HG02852 (cell line): ENCODE measurements at regions not wholly inside any gene's neighbourhood (a gene's known extent, or its start where the extent isn't known, plus 50 kb on each side); places are given as distances from the start of the nearest gene placed in this dataset.
"Not testable (repeated sequence)": the region's sequence is repeated elsewhere in the genome, so short reads cannot be mapped to it uniquely, and the experiment has no call there.

Source experiments
- ATAC-seq: cut with Tn5 transposase; IDR thresholded peaks from one replicate; pipeline ENCODE4 v1.9.1; 2021; ENCODE audit warnings: mild to moderate bottlenecking, moderate library complexity; ENCODE audit not compliant: unreplicated experiment

DNA sequence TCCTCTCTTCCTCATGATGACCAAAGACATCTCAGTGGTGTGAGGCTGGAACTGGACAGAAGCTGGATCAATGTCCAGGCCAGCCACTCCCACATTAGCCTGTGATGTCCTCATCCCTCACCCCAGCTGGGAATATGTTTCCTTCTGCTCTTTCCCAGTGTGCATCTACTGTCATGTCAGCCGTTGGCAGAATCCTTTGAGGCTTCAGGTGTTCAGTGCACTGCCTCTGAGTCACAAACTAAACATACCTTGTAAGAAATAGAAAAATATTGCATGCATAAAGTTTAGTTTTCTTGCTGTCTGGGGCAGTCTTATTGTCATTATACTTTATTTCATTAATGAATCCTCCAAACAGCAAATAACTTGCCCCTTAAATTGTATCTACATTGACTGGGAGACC lies 161.6 kb upstream of the RASGRP1 start:
- ATAC-seq, result no peak

DNA sequence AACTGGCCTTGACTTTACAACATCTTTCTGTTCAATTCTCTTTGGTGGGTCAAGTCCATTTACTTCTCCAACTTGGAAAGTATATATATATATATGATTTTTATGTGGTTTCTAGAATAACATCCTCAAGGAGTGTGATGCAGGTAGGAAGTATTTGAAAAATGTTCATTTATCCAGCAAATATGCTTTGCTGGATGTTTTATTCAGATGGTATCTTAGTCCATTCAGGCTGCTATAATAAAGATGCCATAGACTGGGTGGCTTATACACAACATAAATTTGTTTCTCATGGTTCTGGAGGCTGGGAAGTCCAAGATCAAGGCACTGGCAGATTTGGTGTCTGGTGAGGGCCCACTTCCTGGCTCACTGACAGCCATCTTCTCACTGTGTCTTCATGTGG lies 168.7 kb upstream of the RASGRP1 start:
- ATAC-seq, result no peak

DNA sequence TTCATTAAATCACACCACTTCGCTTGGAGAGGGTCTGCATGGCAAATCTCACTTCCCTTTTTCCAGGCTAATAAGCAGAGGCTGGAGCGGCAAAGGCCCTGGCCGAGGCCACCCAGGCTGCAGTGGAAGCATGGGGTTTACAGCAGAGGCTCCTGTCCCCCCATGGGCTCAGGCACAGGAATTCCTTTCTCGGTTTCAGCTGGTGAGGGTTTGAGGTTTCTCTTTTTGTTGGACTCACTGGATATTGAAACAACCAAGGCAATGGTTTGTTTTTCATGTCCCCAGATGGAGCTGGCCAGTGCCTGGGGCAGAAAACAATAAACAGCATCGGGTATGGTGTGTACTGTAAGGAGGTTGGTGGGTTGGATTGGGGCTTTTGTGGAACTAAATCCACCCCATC lies 175.6 kb upstream of the RASGRP1 start:
- ATAC-seq, result no peak

DNA sequence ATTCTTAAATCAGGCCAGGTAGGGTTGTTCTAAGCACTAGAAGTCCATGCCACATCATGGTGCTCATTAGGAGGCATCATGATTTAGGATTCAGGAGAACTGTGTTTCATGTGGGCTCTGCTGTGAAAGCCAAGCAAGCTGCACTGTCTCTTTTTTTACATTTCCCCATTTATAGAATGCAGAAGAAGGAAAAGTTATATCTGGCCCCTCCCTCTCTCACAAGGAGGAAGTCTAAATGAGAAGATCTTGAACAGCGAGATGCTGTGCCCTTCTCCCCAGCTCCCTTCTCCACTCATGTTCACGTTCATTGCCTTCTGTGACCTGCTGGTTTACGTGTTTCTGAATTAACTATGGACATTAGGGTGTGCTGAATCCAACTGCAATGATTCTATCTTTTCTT lies 178.5 kb upstream of the RASGRP1 start:
- ATAC-seq, result no peak

DNA sequence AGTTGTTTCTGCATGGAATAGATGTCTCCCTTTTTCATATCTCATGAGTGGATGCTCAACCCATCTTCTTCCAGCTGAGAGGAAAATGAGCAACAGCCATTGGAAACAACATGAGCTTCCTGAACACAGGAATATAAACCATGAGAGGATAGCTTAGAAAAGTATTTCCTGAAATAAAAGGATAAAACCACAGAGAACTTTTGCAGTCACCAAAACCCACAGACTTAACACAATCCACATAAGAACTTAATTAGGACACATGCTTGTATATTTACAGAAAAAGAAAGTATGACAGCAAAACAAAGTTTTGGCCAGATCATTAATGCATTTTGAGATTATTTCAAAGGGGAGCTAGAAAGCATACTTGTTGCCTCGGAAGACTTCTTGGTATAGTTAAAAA lies 180.5 kb upstream of the RASGRP1 start:
- ATAC-seq, result no peak

- no peak for ATAC-seq
These were observed 181.0 kb upstream of the RASGRP1 start for GRCh38 chr15:38745626-38746025.

- ATAC-seq, result no peak
These were observed 181.6 kb upstream of the RASGRP1 start for GRCh38 chr15:38746211-38746610.

GRCh38 chr15:38748710-38749109 lies 184.1 kb upstream of the RASGRP1 start:
- ATAC-seq, result no peak

- ATAC-seq, result no peak
These were observed 186.2 kb upstream of the RASGRP1 start for GRCh38 chr15:38750786-38751185.

GRCh38 chr15:38755718-38756117 lies 191.1 kb upstream of the RASGRP1 start:
- no peak for ATAC-seq

- no peak for ATAC-seq
These were observed 191.8 kb upstream of the RASGRP1 start for GRCh38 chr15:38756441-38756840.

DNA sequence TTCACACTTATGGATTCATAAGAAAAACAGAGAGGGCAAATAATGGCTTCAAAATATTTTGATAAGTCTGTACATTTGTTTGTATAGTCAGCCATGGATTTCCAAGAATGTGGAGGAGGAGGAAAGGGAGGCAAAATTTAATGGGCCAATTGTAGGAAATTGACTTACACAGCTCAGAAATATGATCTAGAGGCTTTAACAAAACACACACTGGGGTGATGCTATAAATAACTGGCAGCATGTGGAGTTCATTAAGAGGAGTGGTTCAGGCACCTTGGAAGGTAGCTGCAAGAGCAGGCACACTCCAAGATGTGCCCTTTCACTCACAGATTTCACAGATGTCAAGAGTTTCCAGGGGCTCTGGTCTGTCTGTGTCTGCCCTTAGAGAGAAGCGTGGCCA lies 193.4 kb upstream of the RASGRP1 start:
- ATAC-seq, result no peak

DNA sequence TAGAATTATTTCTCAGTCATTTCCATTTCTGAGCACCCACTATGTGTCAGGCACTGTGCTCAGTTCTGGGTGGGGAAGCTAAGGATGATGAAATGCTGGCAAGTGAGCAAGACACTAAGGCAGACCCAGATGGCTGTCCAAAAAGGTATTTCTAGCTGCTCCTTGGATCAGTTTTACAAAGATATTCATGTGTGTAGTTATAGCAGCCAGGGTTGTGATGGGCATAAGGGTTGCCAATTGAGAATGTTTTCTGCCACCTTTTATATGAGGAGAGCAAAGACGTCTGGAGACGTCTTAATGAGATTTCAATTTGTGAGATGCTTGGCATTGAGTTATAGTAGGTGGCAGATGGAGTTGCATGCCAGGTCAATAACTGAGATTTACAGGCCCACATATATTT lies 197.1 kb upstream of the RASGRP1 start:
- ATAC-seq, result no peak

GRCh38 chr15:38768970-38769369 lies 204.4 kb upstream of the RASGRP1 start:
- ATAC-seq, result no peak

DNA sequence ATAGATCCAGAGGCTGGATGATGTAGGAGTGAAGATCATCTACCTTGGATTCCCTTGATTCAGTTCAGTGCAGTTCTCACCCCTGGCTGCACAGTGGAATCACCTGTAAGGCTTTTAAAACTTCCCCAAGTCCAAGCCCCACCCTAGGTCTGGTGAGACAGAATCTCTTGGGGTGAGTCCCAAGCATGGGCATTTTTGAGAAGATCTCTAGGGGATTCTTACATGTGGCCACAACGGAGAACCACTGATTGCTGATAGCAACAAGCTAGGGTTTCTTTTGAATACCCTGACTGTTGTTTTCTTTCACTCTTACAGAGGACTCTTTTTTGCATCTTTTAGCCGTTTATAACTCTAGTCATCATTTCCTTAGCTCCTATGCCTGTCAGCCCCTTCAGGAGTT lies 204.9 kb upstream of the RASGRP1 start:
- ATAC-seq, result no peak

- not testable (repeated sequence) for ATAC-seq
These were observed 209.5 kb upstream of the RASGRP1 start for GRCh38 chr15:38774076-38774475.

- ATAC-seq, result no peak
These were observed 216.6 kb upstream of the RASGRP1 start for GRCh38 chr15:38781196-38781595.

DNA sequence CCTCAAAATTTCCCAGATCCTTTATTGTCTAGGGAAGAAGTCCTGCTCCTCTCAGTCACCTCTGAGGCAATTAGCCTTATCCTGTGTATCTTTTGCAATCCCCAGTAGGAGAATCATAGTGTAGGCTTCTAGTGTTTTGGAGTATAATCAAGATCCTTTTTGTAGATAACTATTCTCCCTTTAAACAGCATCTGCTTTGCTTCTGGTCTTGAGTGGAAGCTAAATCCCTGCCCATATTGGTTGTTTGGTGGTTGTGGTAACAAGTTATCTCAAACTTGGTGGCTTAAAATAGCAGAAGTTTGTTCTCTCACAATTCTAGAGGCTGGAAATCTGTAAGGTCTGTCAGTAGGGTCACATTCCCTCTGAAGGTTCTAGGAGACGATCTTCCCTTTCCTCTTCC lies 217.5 kb upstream of the RASGRP1 start:
- no peak for ATAC-seq

- no peak for ATAC-seq
These were observed 224.3 kb upstream of the RASGRP1 start for GRCh38 chr15:38788918-38789317.

- no peak for ATAC-seq
These were observed 225.0 kb upstream of the RASGRP1 start for GRCh38 chr15:38789566-38789965.

DNA sequence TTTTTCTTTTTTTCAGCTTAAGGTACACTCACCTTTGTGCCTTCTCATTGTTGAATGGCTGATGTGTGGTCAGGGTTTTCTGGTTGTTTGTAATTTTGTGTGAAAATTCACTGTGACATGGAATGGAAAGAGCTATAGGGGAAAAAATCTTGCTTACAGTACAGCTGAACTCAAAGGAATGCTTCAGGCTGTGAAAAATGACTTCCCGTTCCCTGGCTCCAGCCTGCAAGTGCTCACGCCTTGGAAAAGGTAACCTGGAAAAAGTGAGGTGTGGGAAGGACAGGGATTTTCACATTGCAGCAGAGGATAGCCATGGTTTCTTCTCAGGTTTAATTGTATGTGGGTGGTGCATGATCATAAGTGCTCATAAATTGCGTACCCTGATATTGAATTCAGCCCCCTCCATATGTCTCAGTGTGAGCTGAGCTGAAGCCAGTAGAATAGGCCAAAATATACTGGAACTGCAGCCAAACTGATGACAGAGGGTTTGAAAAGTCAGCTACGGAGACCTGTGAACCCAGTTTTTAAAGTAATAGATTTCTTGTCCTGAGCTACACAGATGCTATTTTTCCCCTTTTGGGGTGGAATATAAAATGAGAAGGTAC lies 228.7 kb upstream of the RASGRP1 start:
- no peak for ATAC-seq

GRCh38 chr15:38795471-38796245 lies 231.0 kb upstream of the RASGRP1 start:
- ATAC-seq, result no peak

- no peak for ATAC-seq
These were observed 232.0 kb upstream of the RASGRP1 start for GRCh38 chr15:38796589-38796988.
